ENCODE measurements at regions not wholly inside any gene's neighbourhood (a gene's known extent, or its start where the extent isn't known, plus 50 kb on each side); places are given as distances from the start of the nearest gene placed in this dataset.

- Histone ChIP-seq H3K4me3 (no peak overlapping the region), H3K4me2 (no peak overlapping the region), H3K4me1 (no peaks in the 10 kb centered on the region), H3K9me3 (no peaks in the 10 kb centered on the region), H3K27ac (no peak overlapping the region)
- ChIA-PET CTCF (interaction anchor here (1.0 kb wide), 1 partner anchor 15 kb away, joined by 3 read pairs; no protein-coding TSS in a partner anchor), POLR2A (no interaction called here)
- WGBS (ENCODE audit: missing lambda C conversion rate) = 0% methylated on average over 2 of the region's 2 CpGs
- TF ChIP-seq SMC3 (IDR thresholded peaks at IDR 0.05) (no peak), MYC (IDR thresholded peaks at IDR 0.05; ENCODE audit: borderline replicate concordance, low read length) (no peak), ZC3H11A (IDR thresholded peaks at IDR 0.05) (no peak), RFX5 (IDR thresholded peaks at IDR 0.05) (no peak), ESRRA (IDR thresholded peaks at IDR 0.05; ENCODE audit: borderline replicate concordance, low read length) (no peak), MAX (IDR thresholded peaks at IDR 0.05) (no peak), ZFP36 (IDR thresholded peaks at IDR 0.05; ENCODE audit: borderline replicate concordance, partially characterized antibody) (no peak), HEYL (CRISPR knock-in tag; IDR thresholded peaks at IDR 0.05) (no peak), HDAC2 (IDR thresholded peaks at IDR 0.05) (no peak), RAD21 (conservative IDR thresholded peaks at IDR 0.05 in 1 of 2, IDR thresholded peaks at IDR 0.05 in 1 of 2) (no peak), NFE2L2 (conservative IDR thresholded peaks at IDR 0.05; ENCODE audit: low read length) (no peak), PHF8 (IDR thresholded peaks at IDR 0.05; ENCODE audit: borderline replicate concordance, low read depth) (no peak), HOXB13 (CRISPR knock-in tag; IDR thresholded peaks at IDR 0.05; ENCODE audit: low read depth) (no peak), JUN (IDR thresholded peaks at IDR 0.05) (no peak), TP53 (CRISPR knock-in tag; IDR thresholded peaks at IDR 0.05) (no peak), POLR2A (IDR thresholded peaks at IDR 0.05; ENCODE audit: low read length) (no peak), FOSL2 (IDR thresholded peaks at IDR 0.05) (no peak), FOSL2 (CRISPR knock-in tag; IDR thresholded peaks at IDR 0.05) (no peak), CTCF (IDR thresholded peaks at IDR 0.05) (no peak), KDM5A (IDR thresholded peaks at IDR 0.05) (no peak)
- TF ChIP-seq, protein P1, sequence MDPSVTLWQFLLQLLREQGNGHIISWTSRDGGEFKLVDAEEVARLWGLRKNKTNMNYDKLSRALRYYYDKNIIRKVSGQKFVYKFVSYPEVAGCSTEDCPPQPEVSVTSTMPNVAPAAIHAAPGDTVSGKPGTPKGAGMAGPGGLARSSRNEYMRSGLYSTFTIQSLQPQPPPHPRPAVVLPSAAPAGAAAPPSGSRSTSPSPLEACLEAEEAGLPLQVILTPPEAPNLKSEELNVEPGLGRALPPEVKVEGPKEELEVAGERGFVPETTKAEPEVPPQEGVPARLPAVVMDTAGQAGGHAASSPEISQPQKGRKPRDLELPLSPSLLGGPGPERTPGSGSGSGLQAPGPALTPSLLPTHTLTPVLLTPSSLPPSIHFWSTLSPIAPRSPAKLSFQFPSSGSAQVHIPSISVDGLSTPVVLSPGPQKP (IDR thresholded peaks at IDR 0.05; ENCODE audit: low read depth, low read length) = no peak
- ATAC-seq (no peak), DNase-seq (ENCODE audit: low read depth in 1 of 2, low spot score in 1 of 2) (no peak), FAIRE-seq (no peak)
Measured at GRCh38 chr3:157961665-157962064, 144.6 kb downstream of the SHOX2 start.

DNA sequence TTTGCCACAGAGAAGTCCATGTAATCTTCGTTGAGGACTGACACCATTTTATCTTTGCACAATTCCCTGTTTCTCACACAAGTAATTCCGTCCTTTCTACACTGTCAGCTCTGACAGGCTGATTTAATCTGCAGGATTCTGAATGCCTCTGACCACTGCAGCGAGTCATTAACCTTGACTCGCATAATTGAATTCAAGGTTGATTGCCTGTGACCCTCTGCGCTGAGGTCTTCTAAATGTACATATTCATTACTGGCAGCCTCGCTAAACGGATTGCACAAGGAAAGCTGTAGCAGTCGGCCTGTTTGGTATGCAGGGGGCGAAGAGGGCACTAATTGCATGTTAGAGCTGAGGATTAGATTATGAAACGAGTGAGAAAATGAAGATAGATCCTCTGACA is 147.8 kb downstream of the SHOX2 start:
- ATAC-seq = no peak

More for the DNA sequence above, 147.8 kb downstream of the SHOX2 start:
- no peak for FAIRE-seq
- H3K4me2 ChIP-seq = no peak overlapping the region
- H3K9me3 ChIP-seq = no peaks in the 10 kb centered on the region
- H3K4me3 ChIP-seq = no peak overlapping the region
- 15% methylated on average over 10 of the region's 10 CpGs for WGBS (ENCODE audit: missing lambda C conversion rate)
- H3K4me1 ChIP-seq = no peaks in the 10 kb centered on the region
- TF ChIP-seq PHF8 (IDR thresholded peaks at IDR 0.05; ENCODE audit: borderline replicate concordance, low read depth) (no peak), KDM1A (IDR thresholded peaks at IDR 0.05; ENCODE audit: low read depth) (no peak), CHD4 (IDR thresholded peaks at IDR 0.05; ENCODE audit: borderline replicate concordance) (no peak), TFCP2L1 (CRISPR knock-in tag; IDR thresholded peaks at IDR 0.05) (no peak), HEYL (CRISPR knock-in tag; IDR thresholded peaks at IDR 0.05) (no peak), MAZ (IDR thresholded peaks at IDR 0.05; ENCODE audit: borderline replicate concordance, low read depth, low read length) (no peak), REST (IDR thresholded peaks at IDR 0.05) (no peak), CTCF (IDR thresholded peaks at IDR 0.05) (no peak)
- TF ChIP-seq, protein P2, sequence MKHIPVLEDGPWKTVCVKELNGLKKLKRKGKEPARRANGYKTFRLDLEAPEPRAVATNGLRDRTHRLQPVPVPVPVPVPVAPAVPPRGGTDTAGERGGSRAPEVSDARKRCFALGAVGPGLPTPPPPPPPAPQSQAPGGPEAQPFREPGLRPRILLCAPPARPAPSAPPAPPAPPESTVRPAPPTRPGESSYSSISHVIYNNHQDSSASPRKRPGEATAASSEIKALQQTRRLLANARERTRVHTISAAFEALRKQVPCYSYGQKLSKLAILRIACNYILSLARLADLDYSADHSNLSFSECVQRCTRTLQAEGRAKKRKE (CRISPR knock-in tag; IDR thresholded peaks at IDR 0.05; ENCODE audit: low read depth) = no peak
- TF ChIP-seq, protein P1 (IDR thresholded peaks at IDR 0.05; ENCODE audit: low read depth, low read length) = no peak
- ChIA-PET CTCF (no interaction called here), POLR2A (no interaction called here)
- no peak for DNase-seq (ENCODE audit: low read depth in 1 of 2, low spot score in 1 of 2)
- H3K27ac ChIP-seq = no peak overlapping the region
